ENCODE measurements at regions not wholly inside any gene's neighbourhood (a gene's known extent, or its start where the extent isn't known, plus 50 kb on each side); places are given as distances from the start of the nearest gene placed in this dataset.

DNA sequence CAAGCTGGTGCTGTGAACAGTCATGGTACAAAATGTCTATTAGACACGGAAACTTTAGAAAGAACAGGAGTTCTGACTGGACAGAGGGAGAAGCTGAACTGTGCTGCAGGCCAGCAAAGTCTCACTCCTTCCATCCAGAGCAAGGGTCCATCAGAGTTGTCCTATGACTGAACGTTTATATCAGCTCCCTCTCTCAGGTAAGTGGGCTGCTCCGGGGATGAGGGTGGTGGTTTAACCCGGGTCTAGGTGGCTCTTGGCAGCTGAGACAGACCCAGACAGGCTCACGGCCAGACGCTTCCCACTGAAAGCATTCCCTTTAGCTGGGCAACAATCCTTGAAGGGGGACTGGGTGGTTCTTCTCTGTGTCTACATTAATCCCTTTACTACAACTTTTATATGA, 385.0 kb upstream of the SMIM31 start:
- TF ChIP-seq, protein P1, sequence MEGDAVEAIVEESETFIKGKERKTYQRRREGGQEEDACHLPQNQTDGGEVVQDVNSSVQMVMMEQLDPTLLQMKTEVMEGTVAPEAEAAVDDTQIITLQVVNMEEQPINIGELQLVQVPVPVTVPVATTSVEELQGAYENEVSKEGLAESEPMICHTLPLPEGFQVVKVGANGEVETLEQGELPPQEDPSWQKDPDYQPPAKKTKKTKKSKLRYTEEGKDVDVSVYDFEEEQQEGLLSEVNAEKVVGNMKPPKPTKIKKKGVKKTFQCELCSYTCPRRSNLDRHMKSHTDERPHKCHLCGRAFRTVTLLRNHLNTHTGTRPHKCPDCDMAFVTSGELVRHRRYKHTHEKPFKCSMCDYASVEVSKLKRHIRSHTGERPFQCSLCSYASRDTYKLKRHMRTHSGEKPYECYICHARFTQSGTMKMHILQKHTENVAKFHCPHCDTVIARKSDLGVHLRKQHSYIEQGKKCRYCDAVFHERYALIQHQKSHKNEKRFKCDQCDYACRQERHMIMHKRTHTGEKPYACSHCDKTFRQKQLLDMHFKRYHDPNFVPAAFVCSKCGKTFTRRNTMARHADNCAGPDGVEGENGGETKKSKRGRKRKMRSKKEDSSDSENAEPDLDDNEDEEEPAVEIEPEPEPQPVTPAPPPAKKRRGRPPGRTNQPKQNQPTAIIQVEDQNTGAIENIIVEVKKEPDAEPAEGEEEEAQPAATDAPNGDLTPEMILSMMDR (IDR thresholded peaks at IDR 0.05; ENCODE audit: low read depth, low read length, missing control alignments): no peak
- no peak for DNase-seq (ENCODE audit: extremely low read depth, low read depth)
- H3K4me3 ChIP-seq (replicated peaks; ENCODE audit: low read depth, low read length): no peak overlapping the region

- TF ChIP-seq, protein P1 (IDR thresholded peaks at IDR 0.05; ENCODE audit: low read depth, low read length, missing control alignments): no peak
- no peak for DNase-seq (ENCODE audit: extremely low read depth, low read depth)
- H3K4me3 ChIP-seq (replicated peaks; ENCODE audit: low read depth, low read length): no peak overlapping the region
Measured at GRCh38 chr4:164373021-164373420, 380.9 kb upstream of the SMIM31 start.

DNA sequence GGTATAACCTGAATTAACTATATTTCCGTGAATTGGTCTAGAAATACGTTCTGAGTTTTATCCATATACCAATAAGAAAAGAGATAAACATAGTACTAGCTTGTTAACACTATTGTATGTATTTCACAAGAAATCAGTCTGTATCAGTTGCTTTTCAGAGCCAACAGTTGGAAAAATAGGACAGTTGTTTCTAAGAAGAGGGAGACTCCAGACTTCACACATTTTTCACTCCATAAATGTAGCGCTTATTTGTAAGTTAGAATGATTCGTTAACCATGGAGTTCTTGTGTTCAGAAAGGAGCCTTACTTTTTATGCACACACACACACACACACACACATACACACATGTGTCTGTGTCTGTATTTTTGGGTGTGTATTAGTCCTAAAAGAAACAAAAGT, 376.7 kb upstream of the SMIM31 start:
- TF ChIP-seq, protein P1 (IDR thresholded peaks at IDR 0.05; ENCODE audit: low read depth, low read length, missing control alignments): no peak
- H3K4me3 ChIP-seq (replicated peaks; ENCODE audit: low read depth, low read length): no peak overlapping the region
- no peak for DNase-seq (ENCODE audit: extremely low read depth, low read depth)

- TF ChIP-seq, protein P1 (IDR thresholded peaks at IDR 0.05; ENCODE audit: low read depth, low read length, missing control alignments): no peak
- no peak for DNase-seq (ENCODE audit: extremely low read depth, low read depth)
- no peak overlapping the region for H3K4me3 ChIP-seq (replicated peaks; ENCODE audit: low read depth, low read length)
Measured at GRCh38 chr4:164378361-164378760, 375.6 kb upstream of the SMIM31 start.

DNA sequence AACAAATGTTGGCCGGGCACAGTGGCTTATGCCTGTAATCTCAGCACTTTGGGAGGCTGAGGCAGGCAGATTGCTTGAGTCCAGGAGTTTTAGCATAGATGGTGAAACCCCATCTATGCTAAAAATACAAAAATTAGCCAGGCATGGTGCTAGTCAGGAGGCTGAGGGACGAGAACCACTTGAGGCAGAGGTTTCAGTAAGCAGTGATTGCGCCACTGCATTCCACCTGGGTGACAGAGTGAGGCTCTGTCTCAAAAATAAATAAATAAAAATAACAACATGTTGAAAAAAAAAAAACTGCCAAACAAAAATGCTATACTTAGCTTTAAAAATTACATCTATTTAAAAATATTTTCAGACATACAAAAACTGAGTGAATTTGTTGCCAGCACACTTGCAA, 374.2 kb upstream of the SMIM31 start:
- TF ChIP-seq, protein P1 (IDR thresholded peaks at IDR 0.05; ENCODE audit: low read depth, low read length, missing control alignments): no peak
- no peak for DNase-seq (ENCODE audit: extremely low read depth, low read depth)
- H3K4me3 ChIP-seq (replicated peaks; ENCODE audit: low read depth, low read length): no peak overlapping the region

DNA sequence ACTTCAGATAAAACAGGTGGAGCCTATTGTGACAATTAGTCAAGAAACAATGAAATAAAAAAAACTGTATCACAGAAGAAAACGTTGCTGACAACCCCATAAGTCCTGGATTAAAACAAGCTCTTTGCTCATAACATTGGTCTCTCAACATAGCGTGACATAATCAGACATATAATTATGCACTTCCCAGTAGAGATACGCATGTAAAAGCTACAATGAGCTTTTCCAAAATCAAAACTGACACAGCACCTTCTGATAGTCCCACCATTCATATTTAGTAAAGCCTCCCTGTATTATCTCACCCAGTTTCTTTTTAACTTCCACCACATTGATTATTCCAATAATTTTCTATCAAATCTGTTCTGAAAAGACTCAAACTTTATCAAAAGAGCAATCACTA, 372.1 kb upstream of the SMIM31 start:
- TF ChIP-seq, protein P1 (IDR thresholded peaks at IDR 0.05; ENCODE audit: low read depth, low read length, missing control alignments): no peak
- no peak for DNase-seq (ENCODE audit: extremely low read depth, low read depth)
- no peak overlapping the region for H3K4me3 ChIP-seq (replicated peaks; ENCODE audit: low read depth, low read length)

- TF ChIP-seq, protein P1 (IDR thresholded peaks at IDR 0.05; ENCODE audit: low read depth, low read length, missing control alignments): no peak
- DNase-seq (ENCODE audit: extremely low read depth, low read depth): no peak
- H3K4me3 ChIP-seq (replicated peaks; ENCODE audit: low read depth, low read length): no peak overlapping the region
Measured at GRCh38 chr4:164383058-164383357, 370.9 kb upstream of the SMIM31 start.
